ENCODE measurements at regions not wholly inside any gene's neighbourhood (a gene's known extent, or its start where the extent isn't known, plus 50 kb on each side); places are given as distances from the start of the nearest gene placed in this dataset.

DNA sequence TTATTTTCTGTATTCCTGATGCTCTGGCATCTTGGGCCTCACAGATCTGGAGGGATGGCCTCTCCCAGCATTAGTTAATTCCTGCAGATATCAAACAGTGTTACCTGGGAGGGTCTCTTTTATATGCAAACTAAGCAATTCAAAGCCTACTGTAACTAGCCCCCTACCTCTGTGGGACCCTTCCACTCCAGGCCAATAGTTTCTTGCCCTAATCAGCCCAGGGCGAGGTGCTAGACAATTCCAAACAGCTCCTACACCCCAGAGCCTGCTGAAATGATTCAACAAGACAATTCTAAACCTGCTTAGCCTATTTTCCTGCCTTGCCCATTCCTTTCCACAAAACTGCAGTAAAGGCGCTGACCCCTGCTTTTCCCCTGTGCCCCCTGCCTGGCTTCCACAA lies 106.6 kb upstream of the IGSF10 start:
- TF ChIP-seq, protein P1, sequence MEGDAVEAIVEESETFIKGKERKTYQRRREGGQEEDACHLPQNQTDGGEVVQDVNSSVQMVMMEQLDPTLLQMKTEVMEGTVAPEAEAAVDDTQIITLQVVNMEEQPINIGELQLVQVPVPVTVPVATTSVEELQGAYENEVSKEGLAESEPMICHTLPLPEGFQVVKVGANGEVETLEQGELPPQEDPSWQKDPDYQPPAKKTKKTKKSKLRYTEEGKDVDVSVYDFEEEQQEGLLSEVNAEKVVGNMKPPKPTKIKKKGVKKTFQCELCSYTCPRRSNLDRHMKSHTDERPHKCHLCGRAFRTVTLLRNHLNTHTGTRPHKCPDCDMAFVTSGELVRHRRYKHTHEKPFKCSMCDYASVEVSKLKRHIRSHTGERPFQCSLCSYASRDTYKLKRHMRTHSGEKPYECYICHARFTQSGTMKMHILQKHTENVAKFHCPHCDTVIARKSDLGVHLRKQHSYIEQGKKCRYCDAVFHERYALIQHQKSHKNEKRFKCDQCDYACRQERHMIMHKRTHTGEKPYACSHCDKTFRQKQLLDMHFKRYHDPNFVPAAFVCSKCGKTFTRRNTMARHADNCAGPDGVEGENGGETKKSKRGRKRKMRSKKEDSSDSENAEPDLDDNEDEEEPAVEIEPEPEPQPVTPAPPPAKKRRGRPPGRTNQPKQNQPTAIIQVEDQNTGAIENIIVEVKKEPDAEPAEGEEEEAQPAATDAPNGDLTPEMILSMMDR (conservative IDR thresholded peaks at IDR 0.05; ENCODE audit: low read depth, low read length), result no peak
- TF ChIP-seq EZH2 (IDR thresholded peaks at IDR 0.05; ENCODE audit: borderline replicate concordance, low read depth, low read length, poor library complexity, severe bottlenecking), result no peak
